Mesendoderm (in vitro differentiated cells): ENCODE measurements at regions not wholly inside any gene's neighbourhood (a gene's known extent, or its start where the extent isn't known, plus 50 kb on each side); places are given as distances from the start of the nearest gene placed in this dataset.

Experiments used
- DNase-seq: peaks from one replicate; pipeline ENCODE4 v3.0.0; 2013
- H2AK5ac ChIP-seq: 2 replicates; pipeline ENCODE4 v1.6.1; 2013; ENCODE audit warnings: low read length, inconsistent platforms
- H2BK120ac ChIP-seq: 2 replicates; pipeline ENCODE4 v1.6.1; 2013; ENCODE audit warnings: low read depth, mild to moderate bottlenecking, low read length, moderate library complexity, mixed read lengths
- H2BK15ac ChIP-seq: replicated peaks from 2 replicates; pipeline ENCODE4 v1.6.1; 2013; ENCODE audit warnings: low read depth, mild to moderate bottlenecking, moderate library complexity
- H2BK5ac ChIP-seq: 2 replicates; pipeline ENCODE4 v1.6.1; 2013; ENCODE audit warnings: low read length, inconsistent platforms
- H3K18ac ChIP-seq: 2 replicates; pipeline ENCODE4 v1.6.1; 2013; ENCODE audit warnings: mild to moderate bottlenecking, low read length, mixed read lengths
- H3K23ac ChIP-seq: one replicate; pipeline ENCODE4 v1.6.1; 2013; ENCODE audit warnings: low read length
- H3K27ac ChIP-seq: 2 replicates; pipeline ENCODE4 v1.5.1; 2013; ENCODE audit warnings: low read depth, mild to moderate bottlenecking, inconsistent platforms, low read length, moderate library complexity
- H3K27me3 ChIP-seq: 2 replicates; pipeline ENCODE4 v1.6.1; 2013; ENCODE audit warnings: low read length, control low read depth, mild to moderate bottlenecking, inconsistent platforms; ENCODE audit not compliant: insufficient read depth, poor library complexity
- H3K36me3 ChIP-seq: 2 replicates; pipeline ENCODE4 v1.6.1; 2013; ENCODE audit warnings: low read length, inconsistent platforms; ENCODE audit not compliant: control insufficient read depth, insufficient read depth
- H3K4ac ChIP-seq: one replicate; pipeline ENCODE4 v1.6.1; 2013; ENCODE audit warnings: low read depth, mild to moderate bottlenecking, low read length, moderate library complexity
- H3K4me1 ChIP-seq: 2 replicates; pipeline ENCODE4 v1.6.1; 2013; ENCODE audit warnings: low read depth, low read length, inconsistent platforms; ENCODE audit not compliant: control insufficient read depth
- H3K4me2 ChIP-seq: 2 replicates; pipeline ENCODE4 v1.6.1; 2013; ENCODE audit warnings: low read length
- H3K4me3 ChIP-seq: 2 replicates; pipeline ENCODE4 v1.5.1; 2013; ENCODE audit warnings: mild to moderate bottlenecking, low read length
- H3K56ac ChIP-seq: one replicate; pipeline ENCODE4 v1.6.1; 2013; ENCODE audit warnings: low read length
- H3K79me1 ChIP-seq: 2 replicates; pipeline ENCODE4 v1.6.1; 2013; ENCODE audit warnings: low read length, inconsistent platforms
- H3K79me2 ChIP-seq: 2 replicates; pipeline ENCODE4 v1.6.1; 2013; ENCODE audit warnings: mild to moderate bottlenecking, low read length; ENCODE audit not compliant: control insufficient read depth, insufficient read depth
- H3K9ac ChIP-seq: 2 replicates; pipeline ENCODE4 v1.6.1; 2013; ENCODE audit warnings: low read length, inconsistent platforms
- H4K5ac ChIP-seq: one replicate; pipeline ENCODE4 v1.6.1; 2013; ENCODE audit warnings: low read length
- H4K8ac ChIP-seq: one replicate; pipeline ENCODE4 v1.6.1; 2013; ENCODE audit warnings: low read depth, mild to moderate bottlenecking, control low read depth, low read length, moderate library complexity
- WGBS: extraction: QIAGEN DNeasy Blood & Tissue Kit; methylation state at CpG from one replicate; pipeline ENCODE4 v1.1.7; 2013; ENCODE audit warnings: low lambda C conversion rate, missing lambda C conversion rate; ENCODE audit not compliant: insufficient coverage; ENCODE audit errors: extremely low coverage; 5-methylcytosine and 5-hydroxymethylcytosine counted together

DNA sequence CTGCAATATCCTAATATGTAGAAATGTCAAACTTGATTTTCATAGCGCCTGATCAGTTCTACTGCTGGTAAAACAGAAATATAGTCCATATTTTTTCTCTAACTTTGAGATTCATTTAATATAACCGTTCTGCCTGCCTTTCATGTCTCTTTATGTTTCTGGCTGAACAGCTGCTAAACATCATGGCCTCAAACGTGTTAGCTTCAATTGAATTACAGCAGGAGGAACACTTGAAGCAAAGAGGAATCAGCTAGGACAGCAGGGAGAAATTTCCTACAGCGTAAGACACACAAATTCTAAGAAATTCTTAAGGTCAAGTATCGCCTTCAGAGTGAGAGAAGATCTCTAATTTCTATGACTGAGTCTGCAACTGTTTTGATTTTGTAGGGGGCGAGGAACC is 433.2 kb downstream of the FBXO15 start:
- no peak overlapping the region for H2BK5ac ChIP-seq
- H3K23ac ChIP-seq: no peak overlapping the region
- no peak overlapping the region for H2BK15ac ChIP-seq
- no peak overlapping the region for H3K4ac ChIP-seq
- no CpG with 5 or more reads among the region's 6 CpGs for WGBS
- no peaks in the 10 kb centered on the region for H3K79me1 ChIP-seq
- no peak overlapping the region for H4K5ac ChIP-seq
- no peak overlapping the region for H2AK5ac ChIP-seq
- H3K36me3 ChIP-seq: no peaks in the 10 kb centered on the region
- H2BK120ac ChIP-seq: no peak overlapping the region
- H3K4me2 ChIP-seq: no peak overlapping the region
- no peaks in the 10 kb centered on the region for H3K4me1 ChIP-seq
- H3K27ac ChIP-seq: no peak overlapping the region
- H3K18ac ChIP-seq: no peak overlapping the region
- H3K9ac ChIP-seq: no peak overlapping the region
- H3K27me3 ChIP-seq: no peaks in the 10 kb centered on the region
- H3K4me3 ChIP-seq: no peak overlapping the region
- no peak overlapping the region for H4K8ac ChIP-seq
- H3K79me2 ChIP-seq: no peaks in the 10 kb centered on the region
- H3K56ac ChIP-seq: no peak overlapping the region
- no peak for DNase-seq

DNA sequence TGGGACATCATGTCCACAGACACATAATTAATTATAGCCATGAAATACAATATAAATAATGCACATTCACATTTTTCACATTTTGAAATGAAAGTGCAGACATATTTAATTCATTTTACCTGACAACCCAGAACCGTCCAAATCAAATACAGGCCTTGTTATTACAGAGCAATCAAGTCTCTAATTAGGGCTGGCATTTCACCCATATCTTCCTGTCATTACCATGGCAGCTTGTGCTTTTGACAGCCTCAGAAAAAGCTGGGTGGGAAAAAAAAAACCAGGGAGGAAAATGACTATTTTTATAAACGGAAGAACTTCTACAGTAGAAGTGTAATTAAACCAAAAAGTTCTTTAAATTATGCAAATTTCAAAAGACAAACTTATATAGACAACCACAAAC is 436.4 kb downstream of the FBXO15 start:
- no peaks in the 10 kb centered on the region for H3K4me1 ChIP-seq
- WGBS: no CpG with 5 or more reads among the region's 2 CpGs
- no peak overlapping the region for H3K4me2 ChIP-seq
- no peak overlapping the region for H2AK5ac ChIP-seq
- H3K79me1 ChIP-seq: no peaks in the 10 kb centered on the region
- H3K9ac ChIP-seq: no peak overlapping the region
- no peak overlapping the region for H2BK120ac ChIP-seq
- H3K18ac ChIP-seq: no peak overlapping the region
- H3K4me3 ChIP-seq: no peak overlapping the region
- no peaks in the 10 kb centered on the region for H3K27me3 ChIP-seq
- no peak overlapping the region for H4K8ac ChIP-seq
- no peak for DNase-seq
- H3K4ac ChIP-seq: no peak overlapping the region
- no peak overlapping the region for H3K23ac ChIP-seq
- H3K56ac ChIP-seq: no peak overlapping the region
- H2BK15ac ChIP-seq: no peak overlapping the region
- no peaks in the 10 kb centered on the region for H3K79me2 ChIP-seq
- H2BK5ac ChIP-seq: no peak overlapping the region
- H3K27ac ChIP-seq: no peak overlapping the region
- no peaks in the 10 kb centered on the region for H3K36me3 ChIP-seq
- H4K5ac ChIP-seq: no peak overlapping the region

DNA sequence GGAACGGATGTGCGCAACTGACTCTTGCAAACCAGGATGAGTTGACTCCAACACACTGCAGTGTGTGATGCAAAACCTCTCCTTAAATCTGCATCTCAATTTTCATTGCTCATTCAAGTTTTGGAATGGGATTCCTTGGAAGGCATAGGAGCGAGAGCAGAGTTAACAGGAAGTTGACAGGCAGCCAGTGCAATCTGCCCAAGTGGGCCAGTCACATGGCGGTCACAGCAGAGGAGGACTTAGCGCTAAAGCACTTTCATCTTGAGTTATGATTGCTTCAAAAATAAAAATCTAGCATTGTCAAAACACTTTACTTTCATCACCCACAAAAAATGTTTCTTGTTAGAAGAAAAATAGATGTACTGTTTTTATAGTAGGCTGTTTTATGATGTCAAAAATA is 439.0 kb downstream of the FBXO15 start:
- H3K23ac ChIP-seq: no peak overlapping the region
- no peak overlapping the region for H3K4me3 ChIP-seq
- H3K4me2 ChIP-seq: no peak overlapping the region
- no peaks in the 10 kb centered on the region for H3K36me3 ChIP-seq
- WGBS: no CpG with 5 or more reads among the region's 5 CpGs
- H3K27ac ChIP-seq: no peak overlapping the region
- no peak overlapping the region for H2AK5ac ChIP-seq
- H3K4me1 ChIP-seq: no peaks in the 10 kb centered on the region
- no peak overlapping the region for H2BK120ac ChIP-seq
- no peak overlapping the region for H2BK15ac ChIP-seq
- H3K79me1 ChIP-seq: no peaks in the 10 kb centered on the region
- no peak overlapping the region for H2BK5ac ChIP-seq
- H3K27me3 ChIP-seq: no peaks in the 10 kb centered on the region
- H3K9ac ChIP-seq: no peak overlapping the region
- H3K18ac ChIP-seq: no peak overlapping the region
- H4K5ac ChIP-seq: no peak overlapping the region
- no peak overlapping the region for H3K4ac ChIP-seq
- no peak overlapping the region for H4K8ac ChIP-seq
- H3K79me2 ChIP-seq: no peaks in the 10 kb centered on the region
- no peak overlapping the region for H3K56ac ChIP-seq
- DNase-seq: no peak

DNA sequence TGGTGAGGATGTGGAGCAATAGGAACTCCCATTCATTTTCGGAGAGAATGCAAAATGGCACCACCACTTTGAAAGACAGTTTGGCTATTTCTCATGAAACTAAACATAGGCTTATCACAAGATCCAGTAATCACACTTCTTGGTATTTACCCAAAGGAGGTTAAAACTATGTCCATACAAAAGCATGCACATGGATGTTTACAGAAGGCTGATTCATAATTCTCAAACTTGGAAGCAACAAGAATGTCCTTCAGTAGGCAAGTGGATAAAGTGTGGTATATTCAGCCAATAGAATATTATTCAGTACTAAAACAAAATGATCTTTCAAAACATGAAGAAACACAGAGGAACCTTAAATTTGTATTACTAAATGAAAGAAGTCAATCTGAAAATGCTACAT is 440.6 kb downstream of the FBXO15 start:
- Histone ChIP-seq H3K23ac (no peak overlapping the region), H3K4me1 (no peaks in the 10 kb centered on the region), H3K27me3 (no peaks in the 10 kb centered on the region), H2AK5ac (no peak overlapping the region), H3K79me1 (no peaks in the 10 kb centered on the region), H2BK15ac (no peak overlapping the region), H3K18ac (no peak overlapping the region), H4K8ac (no peak overlapping the region), H3K56ac (no peak overlapping the region), H3K4ac (no peak overlapping the region), H4K5ac (no peak overlapping the region), H3K4me2 (no peak overlapping the region), H2BK120ac (no peak overlapping the region), H3K79me2 (no peaks in the 10 kb centered on the region), H2BK5ac (no peak overlapping the region), H3K4me3 (no peak overlapping the region), H3K27ac (no peak overlapping the region), H3K9ac (no peak overlapping the region), H3K36me3 (no peaks in the 10 kb centered on the region)
- no peak for DNase-seq
- WGBS: no CpG with 5 or more reads among the region's 1 CpG

- H3K56ac ChIP-seq: no peak overlapping the region
- H3K18ac ChIP-seq: no peak overlapping the region
- H3K27me3 ChIP-seq: no peaks in the 10 kb centered on the region
- no peak overlapping the region for H2AK5ac ChIP-seq
- no peaks in the 10 kb centered on the region for H3K79me2 ChIP-seq
- no peak overlapping the region for H2BK5ac ChIP-seq
- no peaks in the 10 kb centered on the region for H3K79me1 ChIP-seq
- no peak overlapping the region for H3K9ac ChIP-seq
- no peak overlapping the region for H2BK120ac ChIP-seq
- H3K27ac ChIP-seq: no peak overlapping the region
- H3K4me2 ChIP-seq: no peak overlapping the region
- H2BK15ac ChIP-seq: no peak overlapping the region
- H3K23ac ChIP-seq: no peak overlapping the region
- no peak overlapping the region for H4K8ac ChIP-seq
- H4K5ac ChIP-seq: no peak overlapping the region
- no peaks in the 10 kb centered on the region for H3K4me1 ChIP-seq
- no peaks in the 10 kb centered on the region for H3K36me3 ChIP-seq
- no CpG with 5 or more reads among the region's 4 CpGs for WGBS
- DNase-seq: no peak
- H3K4me3 ChIP-seq: no peak overlapping the region
- H3K4ac ChIP-seq: no peak overlapping the region
Measured at GRCh38 chr18:73697353-73697752, 450.3 kb downstream of the FBXO15 start.

GRCh38 chr18:73696698-73697097 is 450.9 kb downstream of the FBXO15 start:
- Histone ChIP-seq H3K4me1 (no peaks in the 10 kb centered on the region), H3K27me3 (no peaks in the 10 kb centered on the region), H3K9ac (no peak overlapping the region), H4K8ac (no peak overlapping the region), H3K4me3 (no peak overlapping the region), H3K4me2 (no peak overlapping the region), H2BK5ac (no peak overlapping the region), H2AK5ac (no peak overlapping the region), H3K79me1 (no peaks in the 10 kb centered on the region), H3K56ac (no peak overlapping the region), H2BK15ac (no peak overlapping the region), H4K5ac (no peak overlapping the region), H3K79me2 (no peaks in the 10 kb centered on the region), H3K4ac (no peak overlapping the region), H3K18ac (no peak overlapping the region), H3K36me3 (no peaks in the 10 kb centered on the region), H2BK120ac (no peak overlapping the region), H3K23ac (no peak overlapping the region), H3K27ac (no peak overlapping the region)
- DNase-seq: no peak
- WGBS: no CpG with 5 or more reads among the region's 1 CpG
